IMR-90 (cell line): ENCODE measurements at regions not wholly inside any gene's neighbourhood (a gene's known extent, or its start where the extent isn't known, plus 50 kb on each side); places are given as distances from the start of the nearest gene placed in this dataset.

ENCODE experiments used
- ATAC-seq: fragments of 200-7000 bp; cut with Tn5 transposase; 2 replicates; pipeline ENCODE4 v1.9.1; 2020; ENCODE audit warnings: low read depth, mild to moderate bottlenecking, moderate library complexity
- BruUV-seq: library from RNA; stranded (reverse); fragments of 400-500 nt; replicated peaks from 2 replicates; lab custom pipeline; 2021; lab: Mats Ljungman, UMichigan
- CTCF ChIA-PET: fragments of 300-600 bp; formaldehyde crosslinking; extraction: SDS; loops from one replicate; lab custom pipeline; 2021; ENCODE audit warnings: antibody characterized with exemption; lab: Yijun Ruan, JAX
- POLR2A ChIA-PET: fragments of 300-600 bp; sonication (Branson Sonifier 250); formaldehyde crosslinking; loops from one replicate; lab custom pipeline; 2022; ENCODE audit warnings: antibody characterized with exemption; ENCODE audit not compliant: unreplicated experiment; lab: Charles Lee
- DNase-seq: peaks from one replicate; pipeline ENCODE4 v3.0.0; 2013
- H2AFZ ChIP-seq: replicated peaks from 2 replicates; pipeline ENCODE3; 2013; ENCODE audit warnings: low read length, mild to moderate bottlenecking; ENCODE audit not compliant: poor library complexity
- H2AK5ac ChIP-seq: 2 replicates; pipeline ENCODE4 v1.6.1; 2013; ENCODE audit warnings: low read depth, low read length, inconsistent platforms
- H2AK9ac ChIP-seq: replicated peaks from 2 replicates; pipeline ENCODE3; 2013; ENCODE audit warnings: mild to moderate bottlenecking, low read depth, low read length, moderate library complexity; ENCODE audit not compliant: poor library complexity
- H2BK120ac ChIP-seq: 2 replicates; pipeline ENCODE4 v1.6.1; 2013; ENCODE audit warnings: low read depth, low read length, inconsistent platforms
- H2BK15ac ChIP-seq: 3 replicates; pipeline ENCODE4 v1.6.1; 2013; ENCODE audit warnings: low read depth, low read length, inconsistent platforms
- H2BK20ac ChIP-seq: 2 replicates; pipeline ENCODE4 v1.6.1; 2013; ENCODE audit warnings: low read depth, mild to moderate bottlenecking, inconsistent platforms, low read length, moderate library complexity
- H2BK5ac ChIP-seq: 2 replicates; pipeline ENCODE4 v1.6.1; 2013; ENCODE audit warnings: mild to moderate bottlenecking, low read depth, low read length, inconsistent platforms; ENCODE audit not compliant: poor library complexity, severe bottlenecking
- H3K14ac ChIP-seq: replicated peaks from 2 replicates; pipeline ENCODE4 v1.6.1; 2013; ENCODE audit warnings: low read depth, low read length, inconsistent platforms
- H3K18ac ChIP-seq: 2 replicates; pipeline ENCODE4 v1.6.1; 2013; ENCODE audit warnings: low read depth, low read length, control low read depth
- H3K23ac ChIP-seq: 2 replicates; pipeline ENCODE4 v1.6.1; 2013; ENCODE audit warnings: low read depth, low read length, inconsistent platforms
- H3K27ac ChIP-seq: 2 replicates; pipeline ENCODE4 v1.5.1; 2013; ENCODE audit warnings: mild to moderate bottlenecking, control low read depth, low read length; ENCODE audit not compliant: insufficient read depth
- H3K27me3 ChIP-seq: 2 replicates; pipeline ENCODE4 v1.6.1; 2013; ENCODE audit warnings: low read length; ENCODE audit not compliant: control insufficient read depth, insufficient read depth
- H3K36me3 ChIP-seq: 2 replicates; pipeline ENCODE4 v1.6.1; 2013; ENCODE audit warnings: low read length, mixed read lengths; ENCODE audit not compliant: control insufficient read depth, insufficient read depth
- H3K4ac ChIP-seq: 2 replicates; pipeline ENCODE4 v1.6.1; 2013; ENCODE audit warnings: low read depth, low read length, inconsistent platforms
- H3K4me1 ChIP-seq: 2 replicates; pipeline ENCODE4 v1.6.1; 2013; ENCODE audit warnings: low read length, mixed read lengths; ENCODE audit not compliant: control insufficient read depth, insufficient read depth
- H3K4me2 ChIP-seq: 2 replicates; pipeline ENCODE4 v1.6.1; 2013; ENCODE audit warnings: low read depth, mild to moderate bottlenecking, control low read depth, low read length, moderate library complexity
- H3K4me3 ChIP-seq: 2 replicates; pipeline ENCODE4 v1.5.1; 2013; ENCODE audit warnings: low read depth, mild to moderate bottlenecking, control low read depth, low read length, moderate library complexity; ENCODE audit not compliant: insufficient read depth
- H3K56ac ChIP-seq: 2 replicates; pipeline ENCODE4 v1.6.1; 2013; ENCODE audit warnings: low read length, inconsistent platforms; ENCODE audit not compliant: insufficient read depth; ENCODE audit errors: extremely low read depth
- H3K79me1 ChIP-seq, 2 experiments: 2 replicates each; pipeline ENCODE4 v1.6.1; 2013; ENCODE audit warnings: low read length in 2 of 2, inconsistent platforms in 1 of 2, low read depth in 1 of 2
- H3K9ac ChIP-seq: 2 replicates; pipeline ENCODE4 v1.6.1; 2013; ENCODE audit warnings: low read depth, low read length, control low read depth
- H3K9me1 ChIP-seq: 2 replicates; pipeline ENCODE4 v1.6.1; 2013; ENCODE audit warnings: low read length, inconsistent platforms; ENCODE audit not compliant: insufficient read depth
- H3K9me3 ChIP-seq: 2 replicates; pipeline ENCODE4 v1.6.1; 2013; ENCODE audit warnings: low read length; ENCODE audit not compliant: control insufficient read depth, insufficient read depth
- H4K20me1 ChIP-seq: 2 replicates; pipeline ENCODE4 v1.6.1; 2013; ENCODE audit warnings: low read length, inconsistent platforms; ENCODE audit not compliant: insufficient read depth
- H4K5ac ChIP-seq: 2 replicates; pipeline ENCODE4 v1.6.1; 2013; ENCODE audit warnings: mild to moderate bottlenecking, low read depth, low read length, control low read depth
- H4K8ac ChIP-seq, 2 experiments: 2 replicates each; pipeline ENCODE4 v1.6.1; 2013; ENCODE audit warnings: low read depth in 2 of 2, low read length in 2 of 2, control low read depth in 1 of 2, inconsistent platforms in 1 of 2
- H4K91ac ChIP-seq: 2 replicates; pipeline ENCODE4 v1.6.1; 2013; ENCODE audit warnings: low read depth, low read length, inconsistent platforms; ENCODE audit not compliant: insufficient read depth
- BHLHE40 ChIP-seq: fragments of 150-350 bp; IDR thresholded peaks from 2 replicates; pipeline ENCODE4 v1.6.1; 2016; ENCODE audit warnings: mild to moderate bottlenecking, low read depth, low read length
- CEBPB ChIP-seq: IDR thresholded peaks from 2 replicates; pipeline ENCODE4 v1.6.1; 2012; ENCODE audit warnings: low read depth, low read length, improper control_type of control experiment
- CHD1 ChIP-seq: IDR thresholded peaks from 2 replicates; pipeline ENCODE4 v1.6.1; 2012; ENCODE audit warnings: low read depth, low read length, improper control_type of control experiment
- FOS ChIP-seq: fragments of 150-350 bp; IDR thresholded peaks from 2 replicates; pipeline ENCODE4 v1.6.1; 2016; ENCODE audit warnings: low read depth, low read length
- MAFK ChIP-seq: IDR thresholded peaks from 2 replicates; pipeline ENCODE4 v1.6.1; 2012; ENCODE audit warnings: low read depth, low read length, improper control_type of control experiment
- MAZ ChIP-seq: IDR thresholded peaks from 2 replicates; pipeline ENCODE4 v1.6.1; 2012; ENCODE audit warnings: low read depth, mild to moderate bottlenecking, low read length, improper control_type of control experiment, moderate library complexity, borderline replicate concordance
- MXI1 ChIP-seq: IDR thresholded peaks from 2 replicates; pipeline ENCODE4 v1.6.1; 2012; ENCODE audit warnings: low read depth, mild to moderate bottlenecking, low read length, moderate library complexity, borderline replicate concordance
- NFE2L2 ChIP-seq: fragments of 150-350 bp; IDR thresholded peaks from 2 replicates; pipeline ENCODE4 v1.6.1; 2016; ENCODE audit warnings: low read depth, mild to moderate bottlenecking, low read length
- POLR2A ChIP-seq: IDR thresholded peaks from 2 replicates; pipeline ENCODE4 v1.6.1; 2012; ENCODE audit warnings: mild to moderate bottlenecking, low read depth, low read length
- RAD21 ChIP-seq: IDR thresholded peaks from 2 replicates; pipeline ENCODE4 v1.6.1; 2012; ENCODE audit warnings: low read length, improper control_type of control experiment
- RCOR1 ChIP-seq: IDR thresholded peaks from 2 replicates; pipeline ENCODE4 v1.6.1; 2012; ENCODE audit warnings: mild to moderate bottlenecking, low read length, improper control_type of control experiment; ENCODE audit not compliant: insufficient replicate concordance
- RFX5 ChIP-seq: IDR thresholded peaks from 2 replicates; pipeline ENCODE4 v1.8.0; 2012; ENCODE audit warnings: low read depth, mild to moderate bottlenecking, low read length, moderate library complexity
- SMC3 ChIP-seq: fragments of 150-350 bp; IDR thresholded peaks from 2 replicates; pipeline ENCODE4 v1.6.1; 2016; ENCODE audit warnings: low read depth, mild to moderate bottlenecking, antibody characterized with exemption, low read length, moderate library complexity
- WGBS, 2 experiments: methylation state at CpG; one replicate each; pipeline versions ENCODE4 v1.1.5 to v1.1.7; 2013; ENCODE audit warnings: missing lambda C conversion rate in 2 of 2; ENCODE audit not compliant: insufficient read length in 1 of 2; ENCODE audit errors: extremely low coverage in 2 of 2; 5-methylcytosine and 5-hydroxymethylcytosine counted together
- dilution Hi-C: fragments of 300-500 bp; cut with HindIII; formaldehyde crosslinking; loops from one replicate; pipeline ENCODE4 v1.14.3; 2018; ENCODE audit warnings: low sequenced_read_pairs; ENCODE audit not compliant: unreplicated experiment
- in situ Hi-C: fragments of 300-500 bp; cut with MboI; formaldehyde crosslinking; loops from 3 replicates; pipeline ENCODE4 v1.14.3; 2019; ENCODE audit warnings: low sequenced_read_pairs, inconsistent platforms, mixed read lengths
- intact Hi-C: fragments of 100-400 bp; cut with micrococcal nuclease; formaldehyde crosslinking; loops from 2 replicates; pipeline ENCODE4 v1.10.0; 2022
- TF ChIP-seq, protein P1 (sequence below): fragments of 150-350 bp; IDR thresholded peaks from 2 replicates; pipeline ENCODE4 v1.6.1; 2016; ENCODE audit warnings: low read depth, mild to moderate bottlenecking, low read length, moderate library complexity, borderline replicate concordance
- TF ChIP-seq, protein P2 (sequence below): fragments of 150-350 bp; IDR thresholded peaks from 2 replicates; pipeline ENCODE4 v1.6.1; 2017; ENCODE audit warnings: mild to moderate bottlenecking, antibody characterized with exemption, low read length, low read depth

GRCh38 chr4:101710806-101711205 lies 79.7 kb upstream of the BANK1 start:
- H4K91ac ChIP-seq = no peak overlapping the region
- no peaks in the 10 kb centered on the region for H3K79me1 ChIP-seq
- WGBS, 2 experiments = no CpG with 5 or more reads among the region's 1 CpG
- no peaks in the 10 kb centered on the region for H3K9me3 ChIP-seq
- H3K4ac ChIP-seq = no peak overlapping the region
- ATAC-seq (no peak), DNase-seq (no peak)
- no peaks in the 10 kb centered on the region for H4K20me1 ChIP-seq
- in situ Hi-C loops (no loop called here), intact Hi-C loops (no loop called here), dilution Hi-C loops (no loop called here)
- BruUV-seq = no TSS peak
- no peak overlapping the region for H2BK15ac ChIP-seq
- no peak overlapping the region for H3K4me2 ChIP-seq
- H3K36me3 ChIP-seq = no peaks in the 10 kb centered on the region
- H3K23ac ChIP-seq = no peak overlapping the region
- no peaks in the 10 kb centered on the region for H3K27me3 ChIP-seq
- no peak overlapping the region for H3K27ac ChIP-seq
- no peak overlapping the region for H4K5ac ChIP-seq
- no peak overlapping the region for H2BK20ac ChIP-seq
- H2AFZ ChIP-seq = no peak overlapping the region
- no peak overlapping the region for H2BK120ac ChIP-seq
- no peak overlapping the region for H2AK5ac ChIP-seq
- no peaks in the 10 kb centered on the region for H3K9me1 ChIP-seq
- no peak overlapping the region for H3K18ac ChIP-seq
- H3K14ac ChIP-seq = no peak overlapping the region
- H3K4me3 ChIP-seq = no peak overlapping the region
- H3K9ac ChIP-seq = no peak overlapping the region
- H4K8ac ChIP-seq = no peak overlapping the region
- H2AK9ac ChIP-seq = no peak overlapping the region
- no peak overlapping the region for H3K56ac ChIP-seq
- no peak overlapping the region for H2BK5ac ChIP-seq
- CTCF ChIA-PET = no interaction called here
- POLR2A ChIA-PET = no interaction called here
- TF ChIP-seq MAZ (no peak), FOS (no peak), RFX5 (no peak), CEBPB (no peak), MXI1 (no peak), MAFK (no peak), BHLHE40 (no peak), RCOR1 (no peak), NFE2L2 (no peak), CHD1 (no peak), RAD21 (no peak), POLR2A (no peak), SMC3 (no peak)
- TF ChIP-seq, protein P1, sequence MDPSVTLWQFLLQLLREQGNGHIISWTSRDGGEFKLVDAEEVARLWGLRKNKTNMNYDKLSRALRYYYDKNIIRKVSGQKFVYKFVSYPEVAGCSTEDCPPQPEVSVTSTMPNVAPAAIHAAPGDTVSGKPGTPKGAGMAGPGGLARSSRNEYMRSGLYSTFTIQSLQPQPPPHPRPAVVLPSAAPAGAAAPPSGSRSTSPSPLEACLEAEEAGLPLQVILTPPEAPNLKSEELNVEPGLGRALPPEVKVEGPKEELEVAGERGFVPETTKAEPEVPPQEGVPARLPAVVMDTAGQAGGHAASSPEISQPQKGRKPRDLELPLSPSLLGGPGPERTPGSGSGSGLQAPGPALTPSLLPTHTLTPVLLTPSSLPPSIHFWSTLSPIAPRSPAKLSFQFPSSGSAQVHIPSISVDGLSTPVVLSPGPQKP = no peak
- TF ChIP-seq, protein P2, sequence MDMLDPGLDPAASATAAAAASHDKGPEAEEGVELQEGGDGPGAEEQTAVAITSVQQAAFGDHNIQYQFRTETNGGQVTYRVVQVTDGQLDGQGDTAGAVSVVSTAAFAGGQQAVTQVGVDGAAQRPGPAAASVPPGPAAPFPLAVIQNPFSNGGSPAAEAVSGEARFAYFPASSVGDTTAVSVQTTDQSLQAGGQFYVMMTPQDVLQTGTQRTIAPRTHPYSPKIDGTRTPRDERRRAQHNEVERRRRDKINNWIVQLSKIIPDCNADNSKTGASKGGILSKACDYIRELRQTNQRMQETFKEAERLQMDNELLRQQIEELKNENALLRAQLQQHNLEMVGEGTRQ = no peak
- H3K4me1 ChIP-seq = no peaks in the 10 kb centered on the region
